ENCODE measurements at regions not wholly inside any gene's neighbourhood (a gene's known extent, or its start where the extent isn't known, plus 50 kb on each side); places are given as distances from the start of the nearest gene placed in this dataset.
"Not testable (repeated sequence)": the region's sequence is repeated elsewhere in the genome, so short reads cannot be mapped to it uniquely, and the experiment has no call there.

DNA sequence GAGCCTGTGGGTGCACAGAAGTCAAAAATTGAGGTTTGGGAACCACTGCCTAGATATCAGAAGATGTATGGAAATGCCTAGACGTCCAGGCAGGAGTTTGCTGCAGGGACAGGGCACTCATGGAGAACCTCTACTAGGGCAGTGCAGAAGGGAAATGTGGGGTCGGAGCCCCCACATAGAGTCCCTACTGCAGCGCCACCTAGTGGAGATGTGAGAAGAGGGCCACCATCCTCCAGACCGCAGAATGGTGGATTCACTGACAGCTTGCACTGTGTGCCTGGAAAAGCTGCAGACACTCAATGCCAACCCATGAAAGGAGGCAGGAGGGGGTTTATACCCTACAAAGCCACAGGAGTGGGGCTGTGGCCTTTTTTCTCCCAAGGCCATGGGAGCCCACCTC, 159.0 kb upstream of the ROPN1B start:
- not testable (repeated sequence) for DNase-seq (ENCODE audit: low read depth, low spot score)

DNA sequence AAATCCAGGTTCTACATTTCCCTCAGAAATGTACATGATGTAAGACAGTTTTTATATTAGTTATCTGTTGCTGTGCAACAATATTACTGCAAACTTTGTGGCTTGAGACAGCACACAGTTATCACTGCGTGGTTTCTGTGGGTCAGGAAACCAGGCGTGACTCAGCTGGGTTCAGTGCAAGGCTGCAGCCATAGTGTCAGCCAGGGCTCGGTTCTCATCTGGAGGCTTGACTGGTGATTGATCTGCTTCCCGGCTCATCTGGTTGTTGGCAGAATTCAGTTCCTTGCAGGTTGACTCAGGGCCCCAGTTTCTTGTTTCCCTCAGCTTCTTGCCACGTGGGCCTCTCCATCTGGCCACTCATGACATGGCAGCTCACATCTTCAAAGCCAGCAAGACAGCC, 146.8 kb upstream of the ROPN1B start:
- DNase-seq (ENCODE audit: low read depth, low spot score), result peak; percentile 84

GRCh38 chr3:125831005-125831750, 137.8 kb upstream of the ROPN1B start:
- DNase-seq (ENCODE audit: low read depth, low spot score), result not testable (repeated sequence)

DNA sequence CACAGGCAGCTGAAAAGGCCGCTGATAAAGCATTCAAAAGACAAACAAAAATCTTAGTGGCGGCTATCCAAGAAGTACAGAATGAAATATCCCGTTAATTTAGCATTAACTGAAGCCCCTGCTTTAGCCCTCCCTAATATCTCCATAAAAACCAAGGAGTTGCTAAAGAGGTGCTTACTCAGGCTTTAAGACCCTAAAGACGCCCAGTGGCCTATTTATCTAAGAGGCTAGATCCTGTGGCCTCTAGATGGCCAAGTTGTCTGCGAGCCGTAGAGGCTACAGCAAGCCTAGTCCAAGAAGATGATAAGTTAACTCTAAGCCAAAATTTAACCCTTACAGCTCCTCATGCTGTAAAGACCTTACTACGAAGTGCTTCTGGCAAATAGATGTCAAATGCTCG, 133.4 kb upstream of the ROPN1B start:
- not testable (repeated sequence) for DNase-seq (ENCODE audit: low read depth, low spot score)

- DNase-seq (ENCODE audit: low read depth, low spot score), result not testable (repeated sequence)
Observed at GRCh38 chr3:125836011-125836551, 132.9 kb upstream of the ROPN1B start.

GRCh38 chr3:125836786-125837185, 132.2 kb upstream of the ROPN1B start:
- not testable (repeated sequence) for DNase-seq (ENCODE audit: low read depth, low spot score)

- DNase-seq (ENCODE audit: low read depth, low spot score), result not testable (repeated sequence)
Observed at GRCh38 chr3:125838857-125839256, 130.1 kb upstream of the ROPN1B start.

DNA sequence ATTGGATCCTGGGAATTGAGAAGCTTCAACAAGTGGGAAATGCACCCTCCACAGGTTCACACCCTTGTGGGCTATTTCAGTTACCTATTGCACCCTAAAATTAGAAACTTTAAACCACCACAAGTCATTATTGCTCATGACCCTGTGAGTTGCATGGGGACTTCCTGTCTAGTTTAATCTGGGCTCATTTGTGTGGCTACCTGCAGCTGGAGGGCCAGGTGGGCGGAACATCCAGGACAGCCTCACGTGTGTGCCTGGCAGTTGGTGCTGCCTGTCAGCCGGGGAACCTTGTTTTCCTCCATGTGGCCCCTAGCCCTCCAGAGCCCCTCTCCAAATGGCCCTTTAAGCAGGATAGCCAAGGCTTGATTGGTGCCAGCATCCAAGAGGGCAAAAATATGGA, 128.5 kb upstream of the ROPN1B start:
- not testable (repeated sequence) for DNase-seq (ENCODE audit: low read depth, low spot score)

GRCh38 chr3:125847966-125848365, 121.0 kb upstream of the ROPN1B start:
- DNase-seq (ENCODE audit: low read depth, low spot score), result not testable (repeated sequence)

- not testable (repeated sequence) for DNase-seq (ENCODE audit: low read depth, low spot score)
Observed at GRCh38 chr3:125855006-125855405, 114.0 kb upstream of the ROPN1B start.

- DNase-seq (ENCODE audit: low read depth, low spot score), result not testable (repeated sequence)
Observed at GRCh38 chr3:125860547-125860946, 108.4 kb upstream of the ROPN1B start.

- not testable (repeated sequence) for DNase-seq (ENCODE audit: low read depth, low spot score)
Observed at GRCh38 chr3:125862841-125863254, 106.1 kb upstream of the ROPN1B start.

GRCh38 chr3:125864532-125864931, 104.4 kb upstream of the ROPN1B start:
- not testable (repeated sequence) for DNase-seq (ENCODE audit: low read depth, low spot score)

- DNase-seq (ENCODE audit: low read depth, low spot score), result peak; percentile 60
Observed at GRCh38 chr3:125886006-125886405, 83.0 kb upstream of the ROPN1B start.

DNA sequence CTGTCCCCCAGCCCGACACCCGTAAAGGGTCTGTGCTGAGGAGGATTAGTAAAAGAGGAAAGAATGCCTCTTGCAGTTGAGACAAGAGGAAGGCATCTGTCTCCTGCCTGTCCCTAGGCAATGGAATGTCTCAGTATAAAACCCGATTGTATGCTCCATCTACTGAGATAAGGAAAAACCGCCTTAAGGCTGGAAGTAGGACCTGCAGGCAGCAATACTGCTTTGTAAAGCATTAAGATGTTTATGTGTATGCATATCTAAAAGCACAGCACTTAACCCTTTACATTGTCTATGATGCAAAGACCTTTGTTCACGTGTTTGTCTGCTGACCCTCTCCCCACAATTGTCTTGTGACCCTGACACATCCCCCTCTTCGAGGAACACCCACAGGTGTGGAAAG, 69.8 kb upstream of the ROPN1B start:
- DNase-seq (ENCODE audit: low read depth, low spot score), result not testable (repeated sequence)

DNA sequence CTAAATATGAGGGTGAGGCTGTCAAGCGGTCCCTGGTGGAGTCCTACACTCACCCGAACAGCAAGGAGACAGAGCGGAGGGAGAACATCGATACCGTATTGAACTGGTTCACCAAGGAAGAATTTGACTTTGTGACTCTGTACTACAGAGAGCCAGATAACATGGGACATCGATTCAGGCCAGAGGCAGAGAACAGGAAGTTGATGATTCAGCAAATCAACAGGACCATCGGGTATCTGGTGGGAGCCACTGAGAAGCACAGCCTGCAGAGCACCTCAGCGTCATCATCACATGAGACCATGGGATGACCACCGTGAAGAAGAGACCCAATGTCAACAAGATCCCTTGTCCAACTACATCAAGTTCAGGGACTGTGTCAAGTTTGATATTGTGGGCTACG, 67.5 kb upstream of the ROPN1B start:
- not testable (repeated sequence) for DNase-seq (ENCODE audit: low read depth, low spot score)

DNA sequence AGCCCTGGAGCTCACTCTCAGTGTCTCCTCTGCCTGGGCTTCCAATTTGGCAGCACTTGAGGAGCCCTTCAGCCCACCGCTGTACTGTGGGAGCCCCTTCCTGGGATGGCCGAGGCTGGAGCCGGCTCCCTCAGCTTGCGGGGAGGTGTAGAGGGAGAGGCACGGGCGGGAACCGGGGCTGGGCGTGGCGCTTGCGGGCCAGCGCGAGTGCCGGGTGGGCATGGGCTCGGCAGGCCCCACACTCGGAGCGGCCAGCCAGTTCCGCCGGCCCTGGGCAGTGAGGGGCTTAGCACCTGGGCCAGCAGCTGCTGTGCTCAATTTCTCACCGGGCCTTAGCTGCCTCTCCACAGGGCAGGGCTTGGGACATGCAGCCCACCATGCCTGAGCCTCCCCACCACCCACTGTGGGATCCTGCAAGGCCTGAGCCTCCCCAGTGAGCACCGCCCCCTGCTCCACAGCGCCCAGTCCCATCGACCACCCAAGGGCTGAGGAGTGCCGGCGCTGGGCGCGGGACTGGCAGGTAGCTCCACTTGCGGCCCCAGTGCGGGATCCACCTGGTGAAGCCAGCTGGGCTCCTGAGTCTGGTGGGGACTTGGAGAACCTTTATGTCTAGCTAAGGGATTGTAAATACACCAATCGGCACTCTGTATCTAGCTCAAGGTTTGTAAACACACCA, 65.1 kb upstream of the ROPN1B start:
- not testable (repeated sequence) for DNase-seq (ENCODE audit: low read depth, low spot score)

DNA sequence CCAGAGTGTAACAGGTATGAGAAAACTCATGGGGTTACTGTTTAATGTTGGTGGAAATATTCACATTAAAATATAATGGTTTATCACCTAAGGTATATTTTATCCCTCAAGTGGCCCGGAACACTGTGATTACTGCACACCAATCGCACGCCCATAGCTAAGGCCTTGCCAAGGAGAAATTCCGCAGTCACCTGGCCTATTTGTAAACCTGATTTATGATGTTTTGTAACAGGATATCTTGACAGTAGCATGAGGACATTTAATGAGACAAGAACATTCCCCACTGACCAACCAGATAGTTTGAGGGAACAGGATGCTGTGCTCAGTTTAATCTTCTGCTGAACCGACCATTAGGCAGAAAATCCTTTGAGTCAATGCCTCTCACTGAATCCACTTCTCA, 61.7 kb upstream of the ROPN1B start:
- DNase-seq (ENCODE audit: low read depth, low spot score), result not testable (repeated sequence)

- not testable (repeated sequence) for DNase-seq (ENCODE audit: low read depth, low spot score)
Observed at GRCh38 chr3:125910851-125911250, 58.1 kb upstream of the ROPN1B start.

GRCh38 chr3:125914608-125915436, 54.2 kb upstream of the ROPN1B start:
- peak; percentile 43 for DNase-seq (ENCODE audit: low read depth, low spot score)

- DNase-seq (ENCODE audit: low read depth, low spot score), result not testable (repeated sequence)
Observed at GRCh38 chr3:125915437-125915787, 53.6 kb upstream of the ROPN1B start.

Measured in astrocyte of the hippocampus (primary cell).